ENCODE measurements at regions not wholly inside any gene's neighbourhood (a gene's known extent, or its start where the extent isn't known, plus 50 kb on each side); places are given as distances from the start of the nearest gene placed in this dataset.

DNA sequence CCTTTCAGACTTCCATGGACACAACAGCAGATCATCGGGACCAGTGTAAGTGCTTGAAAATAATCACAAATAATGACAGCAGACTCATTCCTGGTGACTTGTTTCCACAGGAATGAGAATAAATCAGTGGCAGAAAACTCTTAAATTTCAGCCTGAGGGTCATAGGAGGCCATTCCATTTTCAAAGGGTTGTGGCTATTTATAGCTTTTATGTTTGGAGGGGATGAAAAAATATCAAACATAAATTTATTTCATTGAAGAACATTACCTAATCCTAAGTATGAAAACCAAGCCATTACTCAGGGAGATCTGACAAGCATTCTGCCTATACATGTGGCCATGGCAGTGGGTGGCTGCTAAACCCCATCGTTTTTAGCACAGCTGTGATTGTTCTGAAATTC lies 173.6 kb upstream of the CNR1 start:
- no peak for DNase-seq (ENCODE audit: low spot score)

DNA sequence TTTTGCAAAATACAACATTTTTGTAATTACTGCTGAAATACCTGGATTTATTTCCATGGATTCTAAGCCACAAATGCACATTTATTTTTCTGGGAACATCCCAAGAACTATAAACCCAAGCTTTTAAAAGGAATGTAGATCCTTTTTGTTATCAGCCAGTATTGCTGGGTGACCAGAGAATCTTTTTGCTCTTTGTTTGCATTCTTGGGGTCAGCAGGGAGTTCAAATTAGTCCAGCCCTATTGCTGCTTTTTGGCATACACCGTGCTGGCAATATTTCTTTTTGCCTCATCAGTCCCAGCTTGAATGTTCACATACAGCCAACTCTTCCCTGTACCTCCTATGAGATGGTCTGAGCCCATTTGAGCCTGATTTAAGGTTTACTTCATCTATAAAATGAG lies 155.2 kb upstream of the CNR1 start:
- no peak for DNase-seq (ENCODE audit: low spot score)

DNA sequence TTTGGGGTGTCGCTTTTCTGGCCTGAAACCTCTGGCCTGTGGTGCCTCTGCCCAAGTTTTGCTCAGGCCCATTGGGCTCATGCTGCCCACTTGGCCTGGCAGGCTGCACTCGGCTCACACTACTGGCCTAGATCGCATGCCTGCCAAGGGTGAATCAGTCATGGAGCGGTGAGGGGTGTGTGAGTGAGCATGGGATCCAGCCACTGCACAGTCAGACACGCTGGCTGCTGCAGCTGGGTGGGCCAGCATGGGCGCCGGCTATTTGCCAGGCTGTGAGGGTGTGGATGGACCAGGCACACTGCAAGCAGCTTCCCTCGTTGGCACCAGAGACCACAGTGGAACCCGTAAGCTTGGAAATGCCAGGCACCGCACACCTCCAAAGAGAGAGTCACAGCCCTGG lies 145.4 kb upstream of the CNR1 start:
- DNase-seq (ENCODE audit: low spot score) = no peak

DNA sequence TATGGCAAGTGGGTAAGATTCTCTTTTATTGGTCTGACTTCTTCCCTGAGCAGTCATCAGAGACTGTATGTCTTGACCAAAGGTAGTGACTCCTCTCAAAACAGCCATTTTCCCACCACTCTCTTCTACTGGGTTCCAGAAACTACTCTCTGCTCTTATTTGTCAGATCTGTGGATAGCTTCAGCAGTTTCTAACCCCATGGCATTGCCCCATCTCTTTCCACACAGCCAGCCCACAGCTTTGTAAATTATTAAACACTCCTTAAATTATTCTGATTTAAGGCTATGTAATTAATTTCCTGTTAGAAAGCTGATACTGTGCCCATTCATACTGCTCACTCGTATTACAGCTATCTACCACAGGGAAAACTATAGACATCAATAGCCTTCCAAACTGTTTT lies 138.4 kb upstream of the CNR1 start:
- DNase-seq (ENCODE audit: low spot score) = no peak

- no peak for DNase-seq (ENCODE audit: low spot score)
Measured at GRCh38 chr6:88302769-88303225, 136.7 kb upstream of the CNR1 start.

DNA sequence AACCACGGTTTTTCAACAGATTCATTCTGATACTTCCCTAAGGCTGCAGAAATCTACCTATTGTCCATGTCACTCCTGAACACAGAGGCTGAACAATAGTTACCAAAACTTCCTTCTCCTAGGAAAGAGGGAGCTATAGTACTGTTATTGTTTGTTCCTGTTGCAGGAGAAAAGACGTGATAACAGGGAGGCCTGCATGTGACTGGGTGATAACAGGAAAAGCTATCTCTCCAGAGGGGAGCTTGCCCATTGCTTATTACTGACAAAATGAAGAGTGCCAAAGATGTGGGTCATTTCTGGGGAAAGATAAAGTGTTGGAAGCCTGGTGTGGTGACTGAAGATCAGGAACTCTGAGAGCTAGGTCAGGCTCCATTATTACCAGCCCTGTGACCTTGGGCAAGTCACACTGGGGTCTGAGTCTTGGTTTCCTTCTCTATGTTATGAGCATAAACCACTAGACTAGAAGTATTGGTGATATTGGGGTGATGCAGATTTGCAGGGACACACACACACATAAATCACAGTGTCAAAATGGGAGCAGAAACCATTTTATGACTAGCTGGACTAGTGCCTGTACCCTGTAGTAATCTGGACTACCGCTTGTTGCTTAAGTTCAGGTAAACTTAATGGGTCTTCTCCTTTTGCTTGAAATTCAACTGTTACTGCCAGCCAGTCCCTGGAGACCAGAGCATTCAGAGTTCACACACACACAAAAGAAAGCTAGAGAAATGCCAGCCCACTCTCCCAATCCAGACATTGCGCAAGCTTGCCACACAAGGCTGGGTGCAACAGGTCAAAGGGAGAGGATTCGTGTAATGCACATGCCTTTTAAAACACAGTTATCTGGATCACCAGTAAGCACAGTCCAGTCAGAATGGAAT lies 136.0 kb upstream of the CNR1 start:
- DNase-seq (ENCODE audit: low spot score) = no peak

DNA sequence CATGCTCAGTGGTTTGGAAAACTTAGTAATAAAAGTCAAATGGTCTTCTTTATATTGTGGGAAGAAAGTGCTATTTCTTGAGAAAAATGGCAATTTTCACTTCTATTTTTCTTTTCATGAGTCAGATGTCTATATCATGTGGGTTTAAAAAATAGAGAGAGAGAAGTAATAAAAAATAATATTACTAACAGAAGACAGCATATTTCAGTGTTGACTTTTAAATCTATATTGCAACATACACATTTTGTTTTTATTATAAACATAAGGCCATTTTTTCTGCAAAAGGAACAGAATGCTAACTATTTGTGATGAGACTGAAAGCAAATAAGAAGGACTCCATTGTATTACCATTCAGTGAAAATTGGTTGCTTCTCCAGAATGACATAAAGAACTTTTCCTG lies 135.1 kb upstream of the CNR1 start:
- DNase-seq (ENCODE audit: low spot score) = no peak

GRCh38 chr6:88298066-88298845 lies 132.1 kb upstream of the CNR1 start:
- no peak for DNase-seq (ENCODE audit: low spot score)

- DNase-seq (ENCODE audit: low spot score) = no peak
Measured at GRCh38 chr6:88296694-88297093, 130.5 kb upstream of the CNR1 start.

GRCh38 chr6:88295663-88296062 lies 129.5 kb upstream of the CNR1 start:
- no peak for DNase-seq (ENCODE audit: low spot score)

DNA sequence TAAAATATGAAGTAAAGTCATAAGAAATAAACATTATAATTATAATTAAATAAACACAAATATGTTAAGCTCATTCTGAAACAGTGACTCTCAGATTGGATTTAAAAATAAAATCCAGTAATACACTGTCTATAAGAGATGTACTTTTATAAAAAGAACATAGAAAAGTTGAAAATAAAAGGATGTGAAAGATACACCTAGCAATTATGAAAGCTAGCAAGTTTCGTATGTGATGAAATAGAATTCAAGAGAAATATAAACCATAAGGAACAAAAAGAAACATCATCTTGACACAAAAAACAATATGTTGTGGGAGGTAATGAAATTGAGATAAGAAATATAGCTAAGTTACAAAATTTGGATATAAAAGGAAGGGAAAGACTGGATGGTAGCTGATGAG lies 128.6 kb upstream of the CNR1 start:
- no peak for DNase-seq (ENCODE audit: low spot score)

- no peak for DNase-seq (ENCODE audit: low spot score)
Measured at GRCh38 chr6:88290411-88290810, 124.3 kb upstream of the CNR1 start.

GRCh38 chr6:88287696-88288095 lies 121.5 kb upstream of the CNR1 start:
- no peak for DNase-seq (ENCODE audit: low spot score)

DNA sequence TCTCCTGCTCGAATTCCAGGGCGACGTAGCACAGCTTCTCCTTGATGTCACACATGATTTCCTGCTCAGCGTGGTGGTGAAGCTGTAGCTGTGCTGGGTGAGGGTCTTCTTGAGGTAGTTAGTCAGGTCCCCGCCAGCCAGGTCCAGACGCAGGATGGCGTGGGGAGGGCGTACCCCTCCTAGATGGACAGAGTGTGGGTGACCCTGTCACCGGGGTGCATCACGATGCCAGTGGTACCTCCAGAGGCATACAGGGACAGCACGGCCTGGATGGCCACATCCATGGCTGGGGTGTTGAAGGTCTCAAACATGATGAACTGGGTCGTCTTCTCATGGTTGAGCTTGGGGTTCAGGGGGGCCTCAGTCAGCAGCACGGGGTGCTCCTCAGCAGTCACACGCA lies 110.2 kb upstream of the CNR1 start:
- no peak for DNase-seq (ENCODE audit: low spot score)

GRCh38 chr6:88268508-88268907 lies 102.4 kb upstream of the CNR1 start:
- no peak for DNase-seq (ENCODE audit: low spot score)

- DNase-seq (ENCODE audit: low spot score) = no peak
Measured at GRCh38 chr6:88266126-88266525, 100.0 kb upstream of the CNR1 start.

- DNase-seq (ENCODE audit: low spot score) = no peak
Measured at GRCh38 chr6:88263591-88263990, 97.4 kb upstream of the CNR1 start.

GRCh38 chr6:88262332-88262731 lies 96.2 kb upstream of the CNR1 start:
- no peak for DNase-seq (ENCODE audit: low spot score)

DNA sequence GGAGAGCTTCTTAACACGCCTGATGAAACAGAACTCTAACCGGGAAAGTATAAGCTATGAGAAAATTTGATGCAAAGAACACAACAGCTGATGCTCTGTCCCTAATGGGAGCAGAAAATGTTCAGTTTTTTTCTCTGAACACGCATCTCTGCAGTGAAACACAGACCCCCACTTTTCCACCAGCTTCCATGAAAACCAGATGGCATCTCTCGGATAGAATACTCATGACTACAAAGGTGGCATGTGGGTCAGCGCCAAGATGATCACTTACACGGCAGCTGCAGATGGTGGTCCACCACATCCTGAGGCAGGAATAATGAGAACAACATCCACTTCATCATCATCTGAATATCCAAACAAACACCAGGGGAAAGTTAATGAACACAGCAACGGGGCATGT lies 85.2 kb upstream of the CNR1 start:
- no peak for DNase-seq (ENCODE audit: low spot score)

DNA sequence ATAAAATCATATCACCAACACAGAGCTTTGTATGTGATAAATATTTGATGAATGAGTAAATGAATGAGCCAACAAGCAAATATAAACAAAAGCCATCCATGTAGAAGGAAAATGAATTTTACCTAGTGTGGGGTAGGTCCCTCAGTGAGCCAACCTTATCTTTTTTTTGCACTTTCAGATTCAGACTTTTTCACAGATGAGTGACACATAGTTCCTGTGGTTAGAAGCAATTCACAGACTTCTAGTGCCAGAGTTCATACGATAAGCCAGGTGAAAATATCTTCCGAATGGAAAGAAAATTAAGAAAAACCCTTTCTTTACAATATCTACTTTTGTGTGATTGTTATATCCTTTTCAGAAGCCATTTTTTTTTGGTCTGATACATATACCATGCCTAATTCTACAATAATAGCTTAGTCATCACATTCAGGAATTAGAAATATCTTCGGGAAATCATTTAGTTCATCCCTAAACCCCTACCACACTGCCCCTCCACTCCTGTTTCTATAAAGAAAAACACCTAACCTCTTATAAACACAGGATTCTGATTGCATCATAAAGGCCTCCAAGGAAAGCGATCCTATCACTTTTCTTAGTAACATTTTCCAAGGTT lies 82.7 kb upstream of the CNR1 start:
- no peak for DNase-seq (ENCODE audit: low spot score)

DNA sequence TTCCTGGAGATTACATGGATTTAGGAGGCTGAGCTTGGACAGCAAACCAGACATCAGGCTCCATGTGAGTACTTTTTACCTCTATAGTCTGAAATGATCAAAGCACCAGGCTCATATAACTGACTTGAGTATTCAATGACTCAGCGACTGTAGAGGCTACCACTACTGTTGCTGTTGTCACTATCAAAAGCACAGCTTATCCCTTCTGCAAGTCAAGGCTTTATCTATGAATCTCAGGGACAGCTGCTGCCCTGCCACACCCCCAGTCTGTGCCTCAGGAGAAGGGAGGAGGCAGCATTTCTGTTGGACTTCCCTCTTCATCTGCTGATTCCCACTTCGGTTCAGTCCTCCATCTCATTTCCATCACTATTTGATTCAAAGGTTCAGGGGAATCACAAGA lies 80.5 kb upstream of the CNR1 start:
- no peak for DNase-seq (ENCODE audit: low spot score)

DNA sequence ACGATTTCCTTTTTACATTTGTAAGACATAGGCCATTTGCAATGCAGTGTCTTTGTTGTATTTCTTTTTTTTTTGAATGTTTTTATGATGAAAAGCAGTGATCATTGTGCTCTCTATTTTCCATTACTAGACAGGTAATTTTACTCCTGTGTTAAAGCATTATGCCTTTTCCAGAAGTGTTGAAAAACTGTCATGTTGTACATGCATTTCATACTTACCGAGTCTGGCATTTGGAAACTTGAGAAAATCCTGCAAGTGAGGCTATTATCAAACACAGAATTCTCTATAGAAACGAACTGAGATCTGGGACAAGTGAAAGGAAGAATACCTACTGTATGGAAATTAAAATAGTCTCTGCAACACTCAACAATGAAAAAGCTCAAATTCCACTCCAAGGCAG lies 78.6 kb upstream of the CNR1 start:
- no peak for DNase-seq (ENCODE audit: low spot score)

GRCh38 chr6:88238901-88239300 lies 72.8 kb upstream of the CNR1 start:
- DNase-seq (ENCODE audit: low spot score) = no peak

All from hepatic stellate cell (primary cell).